Hematopoietic multipotent progenitor cell treated with erythropoietin and hydrocortisone succinate and interleukin-3 and kit ligand, for 8 days (in vitro differentiated cells): ENCODE measurements at regions not wholly inside any gene's neighbourhood (a gene's known extent, or its start where the extent isn't known, plus 50 kb on each side); places are given as distances from the start of the nearest gene placed in this dataset.

Experiments used
- DNase-seq: peaks from one replicate; pipeline ENCODE4 v3.0.0-alpha.2; 2015

GRCh38 chr18:45231617-45232016, 383.7 kb upstream of the SLC14A2 start:
- DNase-seq = no peak

GRCh38 chr18:45232061-45232460, 383.2 kb upstream of the SLC14A2 start:
- DNase-seq = no peak

- DNase-seq = no peak
Observed at GRCh38 chr18:45236676-45237075, 378.6 kb upstream of the SLC14A2 start.

- no peak for DNase-seq
Observed at GRCh38 chr18:45237343-45238098, 377.8 kb upstream of the SLC14A2 start.

- DNase-seq = peak; percentile 15
Observed at GRCh38 chr18:45241271-45241670, 374.0 kb upstream of the SLC14A2 start.

- no peak for DNase-seq
Observed at GRCh38 chr18:45241982-45242565, 373.2 kb upstream of the SLC14A2 start.

GRCh38 chr18:45243340-45244110, 371.8 kb upstream of the SLC14A2 start:
- DNase-seq = no peak

- no peak for DNase-seq
Observed at GRCh38 chr18:45245091-45245511, 370.2 kb upstream of the SLC14A2 start.

GRCh38 chr18:45248240-45248903, 366.9 kb upstream of the SLC14A2 start:
- peak; percentile 61 for DNase-seq

- peak; percentile 50 for DNase-seq
Observed at GRCh38 chr18:45249246-45249661, 366.0 kb upstream of the SLC14A2 start.

- no peak for DNase-seq
Observed at GRCh38 chr18:45250479-45250878, 364.8 kb upstream of the SLC14A2 start.

- DNase-seq = no peak
Observed at GRCh38 chr18:45251236-45251635, 364.0 kb upstream of the SLC14A2 start.

GRCh38 chr18:45252474-45252873, 362.8 kb upstream of the SLC14A2 start:
- DNase-seq = no peak

GRCh38 chr18:45253056-45253565, 362.2 kb upstream of the SLC14A2 start:
- DNase-seq = no peak

GRCh38 chr18:45253973-45254708, 361.1 kb upstream of the SLC14A2 start:
- no peak for DNase-seq

GRCh38 chr18:45254709-45255082, 360.6 kb upstream of the SLC14A2 start:
- DNase-seq = no peak

- DNase-seq = no peak
Observed at GRCh38 chr18:45255197-45255890, 359.9 kb upstream of the SLC14A2 start.

- no peak for DNase-seq
Observed at GRCh38 chr18:45260125-45260524, 355.2 kb upstream of the SLC14A2 start.

GRCh38 chr18:45266023-45266422, 349.3 kb upstream of the SLC14A2 start:
- no peak for DNase-seq

- no peak for DNase-seq
Observed at GRCh38 chr18:45267622-45268021, 347.7 kb upstream of the SLC14A2 start.

GRCh38 chr18:45268583-45268982, 346.7 kb upstream of the SLC14A2 start:
- no peak for DNase-seq

- DNase-seq = no peak
Observed at GRCh38 chr18:45270289-45270771, 344.9 kb upstream of the SLC14A2 start.
